AG04449 (cell line): ENCODE measurements at regions not wholly inside any gene's neighbourhood (a gene's known extent, or its start where the extent isn't known, plus 50 kb on each side); places are given as distances from the start of the nearest gene placed in this dataset.

ENCODE experiments used
- CTCF ChIA-PET: fragments of 350-600 bp; formaldehyde crosslinking; extraction: SDS; loops from one replicate; lab custom pipeline; 2021; ENCODE audit warnings: antibody characterized with exemption; lab: Yijun Ruan, JAX
- POLR2A ChIA-PET: fragments of 400-600, 350-600 bp; formaldehyde crosslinking; extraction: SDS; loops from one replicate; lab custom pipeline; 2020; ENCODE audit warnings: antibody characterized with exemption, inconsistent platforms; lab: Yijun Ruan, JAX
- DNase-seq: peaks from one replicate; pipeline ENCODE4 v3.0.0-alpha.2; 2010; ENCODE audit warnings: low read depth, low spot score
- H3K4me3 ChIP-seq: 2 replicates; pipeline ENCODE4 v1.5.1; 2011; ENCODE audit warnings: low read depth, mild to moderate bottlenecking, control low read depth, low read length
- CTCF ChIP-seq: IDR thresholded peaks from one replicate; pipeline ENCODE4 v1.5.1; 2011; ENCODE audit warnings: mild to moderate bottlenecking, moderate library complexity, low read length, control low read depth, inconsistent platforms; ENCODE audit not compliant: insufficient read depth; ENCODE audit errors: missing control alignments

GRCh38 chr7:41568135-41568534 is 134.8 kb downstream of the INHBA start:
- ChIA-PET CTCF (no interaction called here), POLR2A (no interaction called here)
- no peak for DNase-seq
- TF ChIP-seq CTCF: no peak
- H3K4me3 ChIP-seq: no peak overlapping the region

- no peak for DNase-seq
- POLR2A ChIA-PET: no interaction called here
- no peak for TF ChIP-seq CTCF
- H3K4me3 ChIP-seq: no peak overlapping the region
- CTCF ChIA-PET: no interaction called here
Observed at GRCh38 chr7:41567731-41568114, 135.2 kb downstream of the INHBA start.

GRCh38 chr7:41567031-41567730 is 135.7 kb downstream of the INHBA start:
- no peak for DNase-seq
- CTCF ChIA-PET: interaction anchor here (0.5 kb wide), 1 partner anchor 346 kb away, joined by 3 read pairs; no protein-coding TSS in a partner anchor
- TF ChIP-seq CTCF: no peak
- POLR2A ChIA-PET: no interaction called here
- no peak overlapping the region for H3K4me3 ChIP-seq

- CTCF ChIA-PET: interaction anchor here (0.5 kb wide), 1 partner anchor 347 kb away, joined by 3 read pairs; no protein-coding TSS in a partner anchor
- DNase-seq: no peak
Observed at GRCh38 chr7:41566581-41566980, 136.3 kb downstream of the INHBA start.

GRCh38 chr7:41565655-41566054 is 137.2 kb downstream of the INHBA start:
- ChIA-PET POLR2A (no interaction called here), CTCF (no interaction called here)
- DNase-seq: no peak
- no peak overlapping the region for H3K4me3 ChIP-seq
- no peak for TF ChIP-seq CTCF

More at GRCh38 chr7:41566581-41566980, 136.3 kb downstream of the INHBA start:
- TF ChIP-seq CTCF: no peak
- POLR2A ChIA-PET: no interaction called here
- H3K4me3 ChIP-seq: no peak overlapping the region

GRCh38 chr7:41559426-41559825 is 143.5 kb downstream of the INHBA start:
- POLR2A ChIA-PET: no interaction called here

More at GRCh38 chr7:41559426-41559825, 143.5 kb downstream of the INHBA start:
- CTCF ChIA-PET: no interaction called here
- H3K4me3 ChIP-seq: no peak overlapping the region
- no peak for DNase-seq
- TF ChIP-seq CTCF: no peak
